HEK293T (cell line): ENCODE measurements at regions not wholly inside any gene's neighbourhood (a gene's known extent, or its start where the extent isn't known, plus 50 kb on each side); places are given as distances from the start of the nearest gene placed in this dataset.

ENCODE experiments used
- CTCF ChIA-PET: fragments of 350-600 bp; formaldehyde crosslinking; extraction: SDS; loops from one replicate; lab custom pipeline; 2021; ENCODE audit warnings: antibody characterized with exemption, inconsistent platforms; lab: Yijun Ruan, JAX
- POLR2A ChIA-PET: fragments of 350-600 bp; formaldehyde crosslinking; extraction: SDS; loops from one replicate; lab custom pipeline; 2020; ENCODE audit warnings: antibody characterized with exemption, inconsistent platforms; lab: Yijun Ruan, JAX
- DNase-seq: peaks from one replicate; pipeline ENCODE4 v3.0.0; 2012; ENCODE audit warnings: mixed read lengths; ENCODE audit errors: extremely low spot score
- ARNT ChIP-seq: fragments of 450-650 bp; IDR thresholded peaks from 2 replicates; pipeline ENCODE4 v1.6.1; 2017; ENCODE audit warnings: mild to moderate bottlenecking
- BHLHE40 ChIP-seq: fragments of 450-650 bp; IDR thresholded peaks from 2 replicates; pipeline ENCODE4 v1.6.1; 2016; ENCODE audit warnings: mild to moderate bottlenecking, moderate library complexity, borderline replicate concordance
- CTBP1 ChIP-seq: fragments of 450-650 bp; IDR thresholded peaks from 2 replicates; pipeline ENCODE4 v1.6.1; 2016; ENCODE audit warnings: borderline replicate concordance
- ELF4 ChIP-seq: fragments of 450-650 bp; IDR thresholded peaks from 2 replicates; pipeline ENCODE4 v1.6.1; 2017; ENCODE audit warnings: antibody characterized with exemption
- FOXA1 ChIP-seq: fragments of 450-650 bp; IDR thresholded peaks from 2 replicates; pipeline ENCODE4 v1.6.1; 2016; ENCODE audit warnings: mild to moderate bottlenecking
- FOXK2 ChIP-seq: fragments of 450-650 bp; IDR thresholded peaks from 2 replicates; pipeline ENCODE4 v1.6.1; 2016; ENCODE audit warnings: mild to moderate bottlenecking
- FOXM1 ChIP-seq: fragments of 450-650 bp; IDR thresholded peaks from 2 replicates; pipeline ENCODE4 v1.6.1; 2017; ENCODE audit warnings: mild to moderate bottlenecking, borderline replicate concordance
- HDGF ChIP-seq: fragments of 450-650 bp; IDR thresholded peaks from 2 replicates; pipeline ENCODE4 v1.6.1; 2017; ENCODE audit warnings: antibody characterized with exemption, borderline replicate concordance
- L3MBTL2 ChIP-seq: fragments of 450-650 bp; conservative IDR thresholded peaks from 2 replicates; pipeline ENCODE4 v1.6.1; 2016; ENCODE audit warnings: mild to moderate bottlenecking
- LEF1 ChIP-seq: fragments of 450-650 bp; IDR thresholded peaks from 2 replicates; pipeline ENCODE4 v1.6.1; 2017; ENCODE audit warnings: mild to moderate bottlenecking, borderline replicate concordance
- NFRKB ChIP-seq: fragments of 450-650 bp; IDR thresholded peaks from 2 replicates; pipeline ENCODE4 v1.6.1; 2016; ENCODE audit warnings: mild to moderate bottlenecking, moderate library complexity
- PKNOX1 ChIP-seq: fragments of 450-650 bp; IDR thresholded peaks from 2 replicates; pipeline ENCODE4 v1.6.1; 2016
- SP1 ChIP-seq: fragments of 450-650 bp; IDR thresholded peaks from 2 replicates; pipeline ENCODE4 v1.6.1; 2017
- SUZ12 ChIP-seq: fragments of 450-650 bp; IDR thresholded peaks from 2 replicates; pipeline ENCODE4 v1.6.1; 2016; ENCODE audit warnings: mild to moderate bottlenecking
- TARDBP ChIP-seq: fragments of 450-650 bp; IDR thresholded peaks from 2 replicates; pipeline ENCODE4 v1.6.1; 2016
- ZNF384 ChIP-seq: fragments of 450-650 bp; IDR thresholded peaks from 2 replicates; pipeline ENCODE4 v1.6.1; 2016

- ChIA-PET CTCF (no interaction called here), POLR2A (no interaction called here)
- no peak for DNase-seq
- TF ChIP-seq ELF4 = no peak
- no peak for TF ChIP-seq FOXK2
- no peak for TF ChIP-seq HDGF
- TF ChIP-seq PKNOX1 = no peak
- no peak for TF ChIP-seq SP1
- no peak for TF ChIP-seq TARDBP
- TF ChIP-seq BHLHE40 = no peak
- no peak for TF ChIP-seq FOXM1
- no peak for TF ChIP-seq ARNT
- TF ChIP-seq L3MBTL2 = no peak
- TF ChIP-seq FOXA1 = no peak
- no peak for TF ChIP-seq SUZ12
These were observed 71.1 kb upstream of the CUX1 start for GRCh38 chr7:101746314-101746713.

- ChIA-PET CTCF (no interaction called here), POLR2A (no interaction called here)
- no peak for TF ChIP-seq ELF4
- TF ChIP-seq HDGF = no peak
- no peak for TF ChIP-seq CTBP1
- no peak for TF ChIP-seq NFRKB
- TF ChIP-seq FOXK2 = no peak
- TF ChIP-seq LEF1 = no peak
- TF ChIP-seq PKNOX1 = no peak
- no peak for TF ChIP-seq FOXA1
- TF ChIP-seq L3MBTL2 = no peak
- TF ChIP-seq ZNF384 = no peak
- no peak for TF ChIP-seq SUZ12
- TF ChIP-seq SP1 = no peak
- no peak for TF ChIP-seq TARDBP
- TF ChIP-seq FOXM1 = no peak
- no peak for TF ChIP-seq BHLHE40
- no peak for DNase-seq
These were observed 70.2 kb upstream of the CUX1 start for GRCh38 chr7:101747053-101747878.

- TF ChIP-seq FOXK2 (no peak), ARNT (no peak), PKNOX1 (no peak), SUZ12 (no peak), ZNF384 (no peak), LEF1 (no peak), CTBP1 (no peak), ELF4 (no peak), HDGF (no peak), SP1 (no peak), NFRKB (no peak), BHLHE40 (no peak), L3MBTL2 (no peak), FOXM1 (no peak), FOXA1 (no peak), TARDBP (no peak)
- no peak for DNase-seq
- CTCF ChIA-PET = no interaction called here
- POLR2A ChIA-PET = no interaction called here
These were observed 69.5 kb upstream of the CUX1 start for GRCh38 chr7:101747879-101748345.

GRCh38 chr7:101749891-101750290, 67.5 kb upstream of the CUX1 start:
- TF ChIP-seq PKNOX1 (0 out of 2 replicates have a peak, but pooled peaks have one; percentile 9), ARNT (no peak)
- CTCF ChIA-PET = no interaction called here
- no peak for DNase-seq
- POLR2A ChIA-PET = no interaction called here

- CTCF ChIA-PET = no interaction called here
- POLR2A ChIA-PET = interaction anchor here (1.2 kb wide), 1 partner anchor 9 kb away, joined by 3 read pairs; no protein-coding TSS in a partner anchor
These were observed 64.1 kb upstream of the CUX1 start for GRCh38 chr7:101753316-101753715.

More at GRCh38 chr7:101753316-101753715, 64.1 kb upstream of the CUX1 start:
- no peak for TF ChIP-seq L3MBTL2
- TF ChIP-seq LEF1 = no peak
- DNase-seq = no peak
